ENCODE measurements at regions not wholly inside any gene's neighbourhood (a gene's known extent, or its start where the extent isn't known, plus 50 kb on each side); places are given as distances from the start of the nearest gene placed in this dataset.
"Not testable (repeated sequence)": the region's sequence is repeated elsewhere in the genome, so short reads cannot be mapped to it uniquely, and the experiment has no call there.

DNA sequence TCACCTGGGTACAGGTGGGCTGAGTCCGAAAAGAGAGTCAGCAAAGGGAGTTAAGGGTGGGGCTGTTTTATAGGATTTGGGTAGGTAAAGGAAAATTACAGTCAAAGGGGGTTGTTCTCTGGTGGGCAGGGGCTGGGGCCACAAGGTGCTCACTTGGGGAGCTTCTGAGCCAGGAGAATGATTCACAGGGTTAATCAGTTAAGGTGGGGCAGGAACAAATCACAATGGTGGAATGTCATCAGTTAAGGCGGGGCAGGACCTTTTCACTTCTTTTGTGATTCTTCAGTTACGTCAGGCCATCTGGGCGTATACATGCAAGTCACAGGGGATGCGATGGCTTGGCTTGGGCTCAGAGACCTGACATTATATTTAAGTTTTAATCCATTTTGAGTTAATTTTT lies 179.7 kb upstream of the TRPC7 start:
- in situ Hi-C loops (cut with HindIII; ENCODE audit: low pct_unique_long_range_greater_than_20kb, low sequenced_read_pairs): not testable (repeated sequence)

GRCh38 chr5:136538534-136538933 lies 173.2 kb upstream of the TRPC7 start:
- DNase-seq (ENCODE audit: low read depth): no peak
- in situ Hi-C loops (cut with HindIII; ENCODE audit: low pct_unique_long_range_greater_than_20kb, low sequenced_read_pairs): no loop called here

More for the DNA sequence above, 179.7 kb upstream of the TRPC7 start:
- not testable (repeated sequence) for DNase-seq (ENCODE audit: low read depth)

DNA sequence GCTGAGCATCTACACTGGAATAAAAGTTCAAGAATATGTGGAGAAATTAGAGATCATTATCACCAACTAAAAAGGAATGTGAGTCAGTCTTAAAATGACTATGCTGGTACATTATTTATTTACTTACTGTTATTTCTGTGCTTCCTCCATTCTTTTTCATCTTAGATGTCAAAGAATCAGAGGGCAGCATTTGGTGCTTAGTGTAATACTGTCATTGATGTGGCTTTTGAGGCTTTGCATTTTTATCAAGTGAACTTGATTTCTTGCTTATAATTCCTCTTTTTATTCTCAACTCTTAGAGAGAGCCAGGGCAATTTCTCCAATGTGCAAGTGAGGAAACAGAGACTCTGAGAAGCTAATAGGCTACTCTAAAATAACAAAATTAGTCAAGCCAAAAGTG lies 163.7 kb upstream of the TRPC7 start:
- no peak for DNase-seq (ENCODE audit: low read depth)
- in situ Hi-C loops (cut with HindIII; ENCODE audit: low pct_unique_long_range_greater_than_20kb, low sequenced_read_pairs): no loop called here

DNA sequence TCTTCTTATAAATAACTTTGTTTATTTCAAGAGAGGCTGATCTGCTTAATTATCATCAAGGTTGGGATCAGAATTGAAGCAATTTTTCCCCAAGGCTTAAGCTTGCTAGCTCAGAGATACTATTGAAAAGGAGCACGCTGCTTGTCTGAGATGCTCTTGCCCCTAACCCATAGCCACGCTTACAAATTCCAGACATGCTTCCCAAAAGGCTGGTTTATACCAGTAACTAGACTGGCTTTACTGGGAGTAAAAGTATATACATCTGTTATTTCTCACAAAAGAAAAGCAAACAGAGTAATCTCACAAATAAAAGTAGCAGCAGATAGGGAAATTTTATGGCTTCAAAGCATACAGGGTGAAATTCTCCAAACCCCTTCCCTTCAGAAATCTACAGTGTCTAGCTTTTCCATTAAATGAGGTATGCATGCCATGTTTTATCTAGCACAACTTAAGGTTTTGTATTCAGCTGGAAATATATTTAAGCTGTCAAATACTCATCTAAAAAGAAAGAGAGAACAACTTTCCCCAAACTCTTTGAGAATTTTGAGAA lies 163.2 kb upstream of the TRPC7 start:
- in situ Hi-C loops (cut with HindIII; ENCODE audit: low pct_unique_long_range_greater_than_20kb, low sequenced_read_pairs): no loop called here
- no peak for DNase-seq (ENCODE audit: low read depth)

DNA sequence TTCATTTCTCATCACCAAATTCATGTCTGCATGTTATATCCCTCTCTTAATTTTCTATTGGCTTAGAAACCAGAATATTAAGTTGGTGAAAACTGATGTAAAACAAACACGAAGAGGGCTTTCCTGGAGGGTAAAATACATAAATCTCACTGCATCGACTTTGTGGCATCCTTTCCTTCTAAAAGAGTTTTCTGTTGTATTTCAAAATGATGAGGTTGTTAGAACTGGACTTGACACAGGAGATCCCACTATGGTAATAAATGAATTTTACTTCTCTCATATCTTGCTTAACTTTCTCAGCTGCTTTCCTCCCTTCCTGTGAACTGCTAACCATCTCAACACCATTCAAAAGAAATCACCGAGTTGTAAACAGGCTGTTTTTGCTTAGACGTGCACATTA lies 162.0 kb upstream of the TRPC7 start:
- in situ Hi-C loops (cut with HindIII; ENCODE audit: low pct_unique_long_range_greater_than_20kb, low sequenced_read_pairs): no loop called here
- DNase-seq (ENCODE audit: low read depth): no peak

- in situ Hi-C loops (cut with HindIII; ENCODE audit: low pct_unique_long_range_greater_than_20kb, low sequenced_read_pairs): no loop called here
- DNase-seq (ENCODE audit: low read depth): no peak
Observed at GRCh38 chr5:136526791-136527190, 161.4 kb upstream of the TRPC7 start.

DNA sequence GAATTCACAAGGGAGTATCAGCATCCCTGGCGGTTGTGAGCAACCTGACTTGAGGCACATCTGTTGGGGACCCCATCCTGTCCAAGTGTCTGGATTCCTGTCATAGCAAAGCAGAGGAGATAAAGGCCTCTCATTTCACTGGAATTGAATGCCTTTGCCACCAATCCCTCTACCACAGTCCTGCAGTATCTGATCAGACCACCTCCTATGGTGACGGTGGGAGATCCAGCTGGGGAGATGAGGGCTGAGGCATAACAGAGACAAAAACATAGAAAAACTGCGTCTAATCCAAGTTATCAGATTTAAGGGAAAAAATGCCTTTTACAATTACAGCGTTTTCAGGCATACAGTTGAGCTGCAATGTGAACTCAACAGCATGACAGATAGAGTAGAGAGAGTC lies 160.7 kb upstream of the TRPC7 start:
- DNase-seq (ENCODE audit: low read depth): no peak
- in situ Hi-C loops (cut with HindIII; ENCODE audit: low pct_unique_long_range_greater_than_20kb, low sequenced_read_pairs): no loop called here

- in situ Hi-C loops (cut with HindIII; ENCODE audit: low pct_unique_long_range_greater_than_20kb, low sequenced_read_pairs): no loop called here
- no peak for DNase-seq (ENCODE audit: low read depth)
Observed at GRCh38 chr5:136525597-136525996, 160.3 kb upstream of the TRPC7 start.

- in situ Hi-C loops (cut with HindIII; ENCODE audit: low pct_unique_long_range_greater_than_20kb, low sequenced_read_pairs): no loop called here
- no peak for DNase-seq (ENCODE audit: low read depth)
Observed at GRCh38 chr5:136522217-136522956, 157.0 kb upstream of the TRPC7 start.

DNA sequence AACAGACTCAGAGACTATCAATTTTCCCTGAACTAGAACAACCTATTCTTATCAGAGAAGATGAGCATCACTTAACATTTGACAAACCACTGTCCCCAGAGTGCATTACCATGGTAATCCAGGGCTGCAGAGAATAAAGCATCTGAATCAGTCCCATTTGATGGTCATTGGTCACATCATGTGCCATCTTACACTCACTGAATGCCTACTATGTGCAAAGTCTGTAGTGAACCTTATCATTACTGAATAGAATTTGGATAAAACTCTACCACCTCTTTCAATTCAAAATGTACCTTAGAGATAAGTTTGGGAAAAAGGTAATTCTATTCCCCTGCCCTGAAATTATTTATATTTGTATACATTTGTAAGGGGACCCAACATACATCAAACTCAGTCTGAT lies 156.4 kb upstream of the TRPC7 start:
- in situ Hi-C loops (cut with HindIII; ENCODE audit: low pct_unique_long_range_greater_than_20kb, low sequenced_read_pairs): no loop called here
- no peak for DNase-seq (ENCODE audit: low read depth)

DNA sequence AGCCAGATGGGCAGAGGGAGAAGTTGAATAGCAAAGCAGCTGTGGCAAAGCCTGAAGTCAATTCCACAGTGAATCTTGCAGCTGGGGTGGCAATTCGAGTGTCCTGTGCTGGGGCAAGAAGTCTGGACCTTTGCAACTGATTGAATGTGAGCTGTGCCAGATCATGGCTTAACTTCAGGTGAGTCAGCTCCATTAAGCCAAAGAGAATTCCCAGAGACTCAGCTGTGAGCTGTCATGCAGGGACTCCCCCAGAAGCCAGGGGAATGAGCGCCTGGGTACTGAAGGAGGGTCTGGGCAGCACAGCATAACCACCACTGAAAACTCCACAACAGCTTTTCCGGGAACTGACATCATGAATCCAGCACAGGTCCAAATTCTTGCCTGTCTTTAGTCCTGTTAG lies 153.5 kb upstream of the TRPC7 start:
- in situ Hi-C loops (cut with HindIII; ENCODE audit: low pct_unique_long_range_greater_than_20kb, low sequenced_read_pairs): no loop called here
- DNase-seq (ENCODE audit: low read depth): no peak

- DNase-seq (ENCODE audit: low read depth): no peak
Observed at GRCh38 chr5:136518174-136518573, 152.8 kb upstream of the TRPC7 start.

DNA sequence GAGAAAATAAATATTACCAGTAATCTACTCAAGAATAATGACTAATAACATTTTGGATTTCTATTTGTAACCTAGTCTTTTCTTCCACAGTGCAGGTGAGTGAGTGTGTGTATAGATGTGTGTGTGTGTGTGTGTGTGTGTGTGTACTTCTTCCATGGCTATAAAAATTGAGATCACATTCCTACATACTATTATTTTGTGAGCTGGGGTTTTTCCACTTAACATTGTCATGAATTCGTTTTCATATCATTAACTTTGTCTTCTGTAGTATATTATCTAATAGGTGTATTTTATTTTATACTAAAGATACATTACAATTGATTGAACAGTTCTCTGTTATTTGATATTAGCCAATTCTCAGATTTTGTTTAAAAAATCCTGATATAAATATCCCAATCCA lies 152.4 kb upstream of the TRPC7 start:
- no peak for DNase-seq (ENCODE audit: low read depth)
- in situ Hi-C loops (cut with HindIII; ENCODE audit: low pct_unique_long_range_greater_than_20kb, low sequenced_read_pairs): no loop called here

More at GRCh38 chr5:136518174-136518573, 152.8 kb upstream of the TRPC7 start:
- in situ Hi-C loops (cut with HindIII; ENCODE audit: low pct_unique_long_range_greater_than_20kb, low sequenced_read_pairs): no loop called here

DNA sequence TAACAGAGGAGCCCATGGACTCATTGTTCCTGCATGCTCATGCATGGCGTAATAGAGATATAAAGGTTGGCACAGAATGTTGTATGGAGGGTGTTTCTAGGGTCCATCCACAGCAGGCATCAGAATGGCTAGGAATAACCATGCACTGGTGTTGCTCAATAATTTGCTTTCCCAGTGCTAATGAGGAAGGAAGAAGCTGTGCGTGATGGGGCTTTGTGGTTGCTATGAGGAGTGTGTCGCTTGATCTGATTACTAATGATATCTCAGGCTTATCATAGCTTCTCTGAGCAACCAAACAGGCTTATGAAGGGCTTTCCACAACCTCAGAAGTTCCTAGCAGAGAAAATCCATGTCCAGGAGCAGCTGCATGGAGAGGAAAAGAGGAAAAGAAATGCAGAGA lies 151.3 kb upstream of the TRPC7 start:
- in situ Hi-C loops (cut with HindIII; ENCODE audit: low pct_unique_long_range_greater_than_20kb, low sequenced_read_pairs): no loop called here
- no peak for DNase-seq (ENCODE audit: low read depth)

DNA sequence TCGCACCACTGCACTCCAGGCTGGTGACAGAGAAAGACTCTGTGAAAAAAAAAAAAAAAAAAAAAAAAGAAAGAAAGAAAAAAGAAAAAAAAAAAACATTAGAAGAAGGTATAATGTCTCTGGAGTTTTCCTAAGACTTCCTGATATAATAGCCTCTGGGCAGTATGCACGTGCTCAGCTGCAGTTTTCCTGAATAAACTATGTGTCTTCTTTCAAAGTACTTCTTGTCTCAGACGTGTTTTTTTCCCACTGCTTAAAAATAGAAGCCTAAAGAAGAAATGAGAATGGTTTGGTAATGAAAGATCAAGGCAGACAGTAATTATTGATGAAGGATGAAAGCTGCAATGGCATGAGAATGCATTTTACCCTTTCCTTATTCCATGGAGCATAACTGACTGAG lies 148.1 kb upstream of the TRPC7 start:
- in situ Hi-C loops (cut with HindIII; ENCODE audit: low pct_unique_long_range_greater_than_20kb, low sequenced_read_pairs): no loop called here
- DNase-seq (ENCODE audit: low read depth): no peak

DNA sequence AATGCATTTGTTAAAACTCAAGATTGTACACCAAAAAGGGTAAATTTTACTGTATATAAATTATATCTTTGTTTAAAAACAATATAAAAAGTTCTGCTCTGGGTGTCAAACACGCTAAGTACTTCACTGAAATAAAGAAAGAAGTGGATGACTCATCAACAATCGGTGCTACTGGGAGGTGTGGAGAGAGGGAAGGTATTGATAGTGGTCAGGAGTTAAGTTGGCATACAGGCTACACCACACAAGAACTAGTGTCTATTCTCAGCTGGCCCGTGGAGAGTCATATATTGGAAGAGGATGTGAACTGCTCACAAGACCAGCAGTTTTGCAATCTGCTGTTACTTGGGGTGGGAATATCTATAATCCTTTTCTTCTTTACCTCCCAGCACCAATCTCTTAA lies 145.7 kb upstream of the TRPC7 start:
- in situ Hi-C loops (cut with HindIII; ENCODE audit: low pct_unique_long_range_greater_than_20kb, low sequenced_read_pairs): no loop called here
- DNase-seq (ENCODE audit: low read depth): no peak

- DNase-seq (ENCODE audit: low read depth): no peak
- in situ Hi-C loops (cut with HindIII; ENCODE audit: low pct_unique_long_range_greater_than_20kb, low sequenced_read_pairs): no loop called here
Observed at GRCh38 chr5:136510481-136510880, 145.1 kb upstream of the TRPC7 start.

- no peak for DNase-seq (ENCODE audit: low read depth)
- in situ Hi-C loops (cut with HindIII; ENCODE audit: low pct_unique_long_range_greater_than_20kb, low sequenced_read_pairs): no loop called here
Observed at GRCh38 chr5:136506131-136506530, 140.8 kb upstream of the TRPC7 start.

- no peak for DNase-seq (ENCODE audit: low read depth)
- in situ Hi-C loops (cut with HindIII; ENCODE audit: low pct_unique_long_range_greater_than_20kb, low sequenced_read_pairs): no loop called here
Observed at GRCh38 chr5:136501133-136501532, 135.8 kb upstream of the TRPC7 start.

GRCh38 chr5:136492587-136492986 lies 127.2 kb upstream of the TRPC7 start:
- in situ Hi-C loops (cut with HindIII; ENCODE audit: low pct_unique_long_range_greater_than_20kb, low sequenced_read_pairs): no loop called here

More at GRCh38 chr5:136492587-136492986, 127.2 kb upstream of the TRPC7 start:
- DNase-seq (ENCODE audit: low read depth): no peak

Data from Caki2 (cell line).